ENCODE measurements at regions not wholly inside any gene's neighbourhood (a gene's known extent, or its start where the extent isn't known, plus 50 kb on each side); places are given as distances from the start of the nearest gene placed in this dataset.
A peak's percentile ranks its signal among the peaks of the same experiment; 100 is the strongest.

- Histone ChIP-seq H3K27ac (ENCODE audit: low read length) (peak overlapping the region; percentile 74), H3K27me3 (ENCODE audit: control insufficient read depth, insufficient read depth, low read length) (no peaks in the 10 kb centered on the region), H3K9me3 (replicated peaks; ENCODE audit: control insufficient read depth, low read depth, low read length) (no peaks in the 10 kb centered on the region), H3K4me3 (ENCODE audit: low read length) (no peak overlapping the region), H3K4me1 (ENCODE audit: control insufficient read depth, insufficient read depth, low read length) (peaks cover 35% of the 10 kb centered on the region), H3K36me3 (ENCODE audit: control insufficient read depth, insufficient read depth, low read length) (no peaks in the 10 kb centered on the region)
- DNase-seq, result no peak
- WGBS (ENCODE audit: insufficient coverage), result 73% methylated on average over 10 of the region's 13 CpGs
These were observed 104.5 kb upstream of the SMIM21 start for GRCh38 chr18:75531851-75532459.

GRCh38 chr18:75531212-75531850 is 103.8 kb upstream of the SMIM21 start:
- no peak overlapping the region for H3K4me3 ChIP-seq (ENCODE audit: low read length)
- H3K27ac ChIP-seq (ENCODE audit: low read length), result peak overlapping the region; percentile 74
- peaks cover 35% of the 10 kb centered on the region for H3K4me1 ChIP-seq (ENCODE audit: control insufficient read depth, insufficient read depth, low read length)
- no peaks in the 10 kb centered on the region for H3K27me3 ChIP-seq (ENCODE audit: control insufficient read depth, insufficient read depth, low read length)
- no peaks in the 10 kb centered on the region for H3K9me3 ChIP-seq (replicated peaks; ENCODE audit: control insufficient read depth, low read depth, low read length)
- WGBS (ENCODE audit: insufficient coverage), result 32% methylated on average over 9 of the region's 14 CpGs
- H3K36me3 ChIP-seq (ENCODE audit: control insufficient read depth, insufficient read depth, low read length), result no peaks in the 10 kb centered on the region
- DNase-seq, result peak; percentile 52

- Histone ChIP-seq H3K4me1 (ENCODE audit: control insufficient read depth, insufficient read depth, low read length) (peaks cover 35% of the 10 kb centered on the region), H3K27me3 (ENCODE audit: control insufficient read depth, insufficient read depth, low read length) (no peaks in the 10 kb centered on the region), H3K4me3 (ENCODE audit: low read length) (no peak overlapping the region), H3K9me3 (replicated peaks; ENCODE audit: control insufficient read depth, low read depth, low read length) (no peaks in the 10 kb centered on the region), H3K36me3 (ENCODE audit: control insufficient read depth, insufficient read depth, low read length) (no peaks in the 10 kb centered on the region), H3K27ac (ENCODE audit: low read length) (peak overlapping the region; percentile 74)
- DNase-seq, result peak; percentile 72
- WGBS (ENCODE audit: insufficient coverage), result 71% methylated on average over 3 of the region's 7 CpGs
These were observed 103.2 kb upstream of the SMIM21 start for GRCh38 chr18:75530566-75531211.

- peak overlapping the region; percentile 74 for H3K27ac ChIP-seq (ENCODE audit: low read length)
- WGBS (ENCODE audit: insufficient coverage), result 55% methylated on average over 2 of the region's 4 CpGs
- H3K27me3 ChIP-seq (ENCODE audit: control insufficient read depth, insufficient read depth, low read length), result no peaks in the 10 kb centered on the region
- H3K36me3 ChIP-seq (ENCODE audit: control insufficient read depth, insufficient read depth, low read length), result no peaks in the 10 kb centered on the region
- no peaks in the 10 kb centered on the region for H3K9me3 ChIP-seq (replicated peaks; ENCODE audit: control insufficient read depth, low read depth, low read length)
- peak; percentile 48 for DNase-seq
- no peak overlapping the region for H3K4me3 ChIP-seq (ENCODE audit: low read length)
- peaks cover 35% of the 10 kb centered on the region for H3K4me1 ChIP-seq (ENCODE audit: control insufficient read depth, insufficient read depth, low read length)
These were observed 102.6 kb upstream of the SMIM21 start for GRCh38 chr18:75530118-75530517.

- H3K4me3 ChIP-seq (ENCODE audit: low read length), result no peak overlapping the region
- peak; percentile 68 for DNase-seq
- H3K9me3 ChIP-seq (replicated peaks; ENCODE audit: control insufficient read depth, low read depth, low read length), result no peaks in the 10 kb centered on the region
- H3K27ac ChIP-seq (ENCODE audit: low read length), result no peak overlapping the region
- H3K27me3 ChIP-seq (ENCODE audit: control insufficient read depth, insufficient read depth, low read length), result no peaks in the 10 kb centered on the region
- peaks cover 35% of the 10 kb centered on the region for H3K4me1 ChIP-seq (ENCODE audit: control insufficient read depth, insufficient read depth, low read length)
- H3K36me3 ChIP-seq (ENCODE audit: control insufficient read depth, insufficient read depth, low read length), result no peaks in the 10 kb centered on the region
- whole genome bisulfite sequencing (ENCODE audit: insufficient coverage), result 20% methylated on average over 1 of the region's 8 CpGs
These were observed 101.9 kb upstream of the SMIM21 start for GRCh38 chr18:75529394-75529793.

- no peaks in the 10 kb centered on the region for H3K27me3 ChIP-seq (ENCODE audit: control insufficient read depth, insufficient read depth, low read length)
- DNase-seq, result peak; percentile 63
- peaks cover 32% of the 10 kb centered on the region for H3K4me1 ChIP-seq (ENCODE audit: control insufficient read depth, insufficient read depth, low read length)
- H3K4me3 ChIP-seq (ENCODE audit: low read length), result no peak overlapping the region
- WGBS (ENCODE audit: insufficient coverage), result 63% methylated on average over 2 of the region's 6 CpGs
- H3K27ac ChIP-seq (ENCODE audit: low read length), result peak overlapping the region; percentile 31
- H3K9me3 ChIP-seq (replicated peaks; ENCODE audit: control insufficient read depth, low read depth, low read length), result no peaks in the 10 kb centered on the region
- H3K36me3 ChIP-seq (ENCODE audit: control insufficient read depth, insufficient read depth, low read length), result no peaks in the 10 kb centered on the region
These were observed 100.6 kb upstream of the SMIM21 start for GRCh38 chr18:75527848-75528685.

GRCh38 chr18:75526038-75526437 is 98.5 kb upstream of the SMIM21 start:
- Histone ChIP-seq H3K4me1 (ENCODE audit: control insufficient read depth, insufficient read depth, low read length) (peaks cover 19% of the 10 kb centered on the region), H3K4me3 (ENCODE audit: low read length) (no peak overlapping the region), H3K36me3 (ENCODE audit: control insufficient read depth, insufficient read depth, low read length) (no peaks in the 10 kb centered on the region), H3K27ac (ENCODE audit: low read length) (no peak overlapping the region), H3K9me3 (replicated peaks; ENCODE audit: control insufficient read depth, low read depth, low read length) (no peaks in the 10 kb centered on the region), H3K27me3 (ENCODE audit: control insufficient read depth, insufficient read depth, low read length) (no peaks in the 10 kb centered on the region)
- WGBS (ENCODE audit: insufficient coverage), result 93% methylated on average over 5 of the region's 6 CpGs
- DNase-seq, result no peak

- no peaks in the 10 kb centered on the region for H3K9me3 ChIP-seq (replicated peaks; ENCODE audit: control insufficient read depth, low read depth, low read length)
- no peaks in the 10 kb centered on the region for H3K27me3 ChIP-seq (ENCODE audit: control insufficient read depth, insufficient read depth, low read length)
- no peaks in the 10 kb centered on the region for H3K36me3 ChIP-seq (ENCODE audit: control insufficient read depth, insufficient read depth, low read length)
- no peak for DNase-seq
- WGBS (ENCODE audit: insufficient coverage), result 86% methylated on average over 5 of the region's 7 CpGs
- H3K4me3 ChIP-seq (ENCODE audit: low read length), result no peak overlapping the region
- H3K4me1 ChIP-seq (ENCODE audit: control insufficient read depth, insufficient read depth, low read length), result peaks cover 12% of the 10 kb centered on the region
- H3K27ac ChIP-seq (ENCODE audit: low read length), result no peak overlapping the region
These were observed 97.8 kb upstream of the SMIM21 start for GRCh38 chr18:75525331-75525730.

- Histone ChIP-seq H3K27me3 (ENCODE audit: control insufficient read depth, insufficient read depth, low read length) (no peaks in the 10 kb centered on the region), H3K9me3 (replicated peaks; ENCODE audit: control insufficient read depth, low read depth, low read length) (no peaks in the 10 kb centered on the region), H3K36me3 (ENCODE audit: control insufficient read depth, insufficient read depth, low read length) (no peaks in the 10 kb centered on the region), H3K4me3 (ENCODE audit: low read length) (no peak overlapping the region), H3K27ac (ENCODE audit: low read length) (no peak overlapping the region), H3K4me1 (ENCODE audit: control insufficient read depth, insufficient read depth, low read length) (peaks cover 9% of the 10 kb centered on the region)
- DNase-seq, result no peak
- 91% methylated on average over 7 of the region's 7 CpGs for WGBS (ENCODE audit: insufficient coverage)
These were observed 97.3 kb upstream of the SMIM21 start for GRCh38 chr18:75524841-75525240.

GRCh38 chr18:75524181-75524580 is 96.7 kb upstream of the SMIM21 start:
- no peaks in the 10 kb centered on the region for H3K27me3 ChIP-seq (ENCODE audit: control insufficient read depth, insufficient read depth, low read length)
- no peaks in the 10 kb centered on the region for H3K9me3 ChIP-seq (replicated peaks; ENCODE audit: control insufficient read depth, low read depth, low read length)
- H3K36me3 ChIP-seq (ENCODE audit: control insufficient read depth, insufficient read depth, low read length), result no peaks in the 10 kb centered on the region
- H3K4me1 ChIP-seq (ENCODE audit: control insufficient read depth, insufficient read depth, low read length), result peaks cover 9% of the 10 kb centered on the region
- H3K27ac ChIP-seq (ENCODE audit: low read length), result no peak overlapping the region
- 90% methylated on average over 5 of the region's 8 CpGs for WGBS (ENCODE audit: insufficient coverage)
- H3K4me3 ChIP-seq (ENCODE audit: low read length), result no peak overlapping the region
- DNase-seq, result no peak
